Coronary artery (tissue), 2 donors: ENCODE measurements at regions not wholly inside any gene's neighbourhood (a gene's known extent, or its start where the extent isn't known, plus 50 kb on each side); places are given as distances from the start of the nearest gene placed in this dataset.
"Not testable (repeated sequence)": the region's sequence is repeated elsewhere in the genome, so short reads cannot be mapped to it uniquely, and the experiment has no call there.

Source experiments
- DNase-seq: peaks from one replicate; pipeline ENCODE4 v3.0.0-alpha.2; 2017; ENCODE audit warnings: low spot score
- H3K27ac ChIP-seq, 2 donors: fragments of 200-600 bp; sonication (generic); one replicate each; pipeline ENCODE4 v1.5.1; 2016 to 2019
- H3K4me3 ChIP-seq: fragments of 200-600 bp; sonication (generic); 2 replicates; pipeline ENCODE4 v1.5.1; 2016; ENCODE audit warnings: mild to moderate bottlenecking, moderate library complexity
- TF ChIP-seq, protein P1 (sequence below): fragments of 200-600 bp; sonication (generic); IDR thresholded peaks from one replicate; pipeline ENCODE4 v1.5.1; 2019; ENCODE audit warnings: antibody characterized with exemption

DNA sequence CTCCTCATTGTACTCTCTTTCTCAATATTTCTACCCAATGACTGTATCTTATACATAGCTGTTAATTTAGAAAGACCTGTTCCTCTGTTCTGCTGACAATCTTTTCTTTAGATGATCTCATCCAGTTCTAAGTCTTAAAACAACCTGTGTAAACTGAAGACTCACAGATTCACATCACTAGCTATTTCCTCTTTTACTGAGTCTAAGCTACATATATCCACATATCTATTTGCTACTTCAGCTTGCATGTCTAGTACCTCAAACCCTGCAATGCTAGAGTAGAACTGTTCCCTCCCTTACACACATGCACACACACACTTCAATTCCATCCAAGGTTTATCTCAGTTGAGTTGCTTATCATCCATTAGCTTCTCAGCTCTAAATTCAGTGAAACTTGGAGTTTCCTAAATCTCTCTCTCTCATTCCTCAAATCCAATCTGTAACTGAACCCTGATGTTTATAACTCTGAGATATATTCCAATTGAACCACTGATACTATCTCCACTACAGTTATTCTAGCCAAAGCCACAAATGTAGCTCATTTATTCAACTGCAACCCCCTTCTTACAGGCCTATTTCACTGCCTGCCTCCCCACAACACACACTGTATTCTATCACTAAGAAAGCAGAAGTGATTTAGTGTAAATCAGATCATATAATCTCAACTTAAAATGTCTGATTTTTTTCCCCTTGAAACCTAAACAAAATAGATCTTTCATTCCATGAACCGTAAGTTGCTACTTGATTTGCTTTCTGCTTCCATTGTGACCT is 1036.8 kb upstream of the POT1 start:
- DNase-seq, result no peak
- Histone ChIP-seq H3K27ac (no peak overlapping the region), H3K4me3 (no peak overlapping the region)
- TF ChIP-seq, protein P1, sequence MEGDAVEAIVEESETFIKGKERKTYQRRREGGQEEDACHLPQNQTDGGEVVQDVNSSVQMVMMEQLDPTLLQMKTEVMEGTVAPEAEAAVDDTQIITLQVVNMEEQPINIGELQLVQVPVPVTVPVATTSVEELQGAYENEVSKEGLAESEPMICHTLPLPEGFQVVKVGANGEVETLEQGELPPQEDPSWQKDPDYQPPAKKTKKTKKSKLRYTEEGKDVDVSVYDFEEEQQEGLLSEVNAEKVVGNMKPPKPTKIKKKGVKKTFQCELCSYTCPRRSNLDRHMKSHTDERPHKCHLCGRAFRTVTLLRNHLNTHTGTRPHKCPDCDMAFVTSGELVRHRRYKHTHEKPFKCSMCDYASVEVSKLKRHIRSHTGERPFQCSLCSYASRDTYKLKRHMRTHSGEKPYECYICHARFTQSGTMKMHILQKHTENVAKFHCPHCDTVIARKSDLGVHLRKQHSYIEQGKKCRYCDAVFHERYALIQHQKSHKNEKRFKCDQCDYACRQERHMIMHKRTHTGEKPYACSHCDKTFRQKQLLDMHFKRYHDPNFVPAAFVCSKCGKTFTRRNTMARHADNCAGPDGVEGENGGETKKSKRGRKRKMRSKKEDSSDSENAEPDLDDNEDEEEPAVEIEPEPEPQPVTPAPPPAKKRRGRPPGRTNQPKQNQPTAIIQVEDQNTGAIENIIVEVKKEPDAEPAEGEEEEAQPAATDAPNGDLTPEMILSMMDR, result no peak

DNA sequence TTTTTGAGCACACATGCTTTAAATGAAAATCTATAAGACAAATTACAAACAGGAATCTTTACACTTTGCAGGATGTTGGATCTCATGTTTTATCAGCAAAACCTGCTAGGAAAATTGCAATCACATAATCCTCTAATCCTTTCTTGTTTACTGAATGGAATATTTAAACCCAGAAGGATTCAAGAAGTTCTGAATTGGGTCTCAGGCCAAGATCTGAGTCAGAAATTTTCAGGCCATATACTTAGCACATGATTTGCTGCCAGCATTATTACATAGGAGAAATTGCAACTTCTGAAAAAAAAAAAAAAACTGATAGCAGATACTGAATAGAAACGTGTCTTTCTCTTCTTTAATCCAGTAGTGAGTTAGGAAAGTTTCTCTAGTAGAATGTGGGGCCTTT is 1005.3 kb upstream of the POT1 start:
- TF ChIP-seq, protein P1, result no peak
- no peak for DNase-seq
- no peak overlapping the region for H3K27ac ChIP-seq
- no peak overlapping the region for H3K4me3 ChIP-seq

DNA sequence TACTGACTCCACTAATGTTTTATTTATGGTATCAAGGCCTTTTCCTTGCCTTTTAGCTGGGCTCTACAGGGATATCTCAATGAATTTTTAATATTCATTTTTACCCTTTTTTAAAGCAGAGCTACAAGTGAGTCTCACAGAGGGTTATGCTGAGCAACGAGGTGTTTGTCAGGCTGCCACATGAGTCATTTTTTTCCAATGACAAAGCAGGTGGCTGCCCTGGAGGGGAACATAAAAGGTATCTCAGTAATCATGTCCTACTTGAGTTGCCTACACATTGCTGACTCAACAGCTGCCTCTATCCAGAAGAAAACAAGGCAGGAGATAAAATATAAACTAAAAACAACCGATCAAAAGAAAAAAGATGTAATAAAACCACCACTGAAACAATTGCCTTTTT is 1004.9 kb upstream of the POT1 start:
- DNase-seq, result no peak
- TF ChIP-seq, protein P1, result no peak

DNA sequence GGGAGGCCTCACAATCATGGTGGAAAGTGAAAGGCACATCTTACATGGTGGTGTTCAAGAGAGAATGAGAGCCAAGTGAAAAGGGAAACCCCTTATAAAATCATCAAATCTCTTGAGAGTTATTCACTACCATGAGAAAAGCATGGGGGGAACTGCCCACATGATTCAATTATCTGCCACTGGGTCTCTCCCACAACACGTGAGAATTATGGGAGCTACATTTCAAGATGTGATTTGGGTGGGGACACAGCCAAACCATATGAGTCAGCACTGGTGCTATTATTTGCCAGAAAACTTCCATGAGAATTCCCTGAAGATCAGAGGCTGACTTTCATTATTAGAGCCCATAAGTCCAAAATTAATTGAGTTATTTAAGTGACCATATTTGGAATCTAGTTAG is 1001.2 kb upstream of the POT1 start:
- no peak overlapping the region for H3K27ac ChIP-seq
- H3K4me3 ChIP-seq, result no peak overlapping the region
- no peak for DNase-seq
- TF ChIP-seq, protein P1, result no peak

More for the DNA sequence above, 1004.9 kb upstream of the POT1 start:
- H3K4me3 ChIP-seq, result no peak overlapping the region
- H3K27ac ChIP-seq, result no peak overlapping the region

DNA sequence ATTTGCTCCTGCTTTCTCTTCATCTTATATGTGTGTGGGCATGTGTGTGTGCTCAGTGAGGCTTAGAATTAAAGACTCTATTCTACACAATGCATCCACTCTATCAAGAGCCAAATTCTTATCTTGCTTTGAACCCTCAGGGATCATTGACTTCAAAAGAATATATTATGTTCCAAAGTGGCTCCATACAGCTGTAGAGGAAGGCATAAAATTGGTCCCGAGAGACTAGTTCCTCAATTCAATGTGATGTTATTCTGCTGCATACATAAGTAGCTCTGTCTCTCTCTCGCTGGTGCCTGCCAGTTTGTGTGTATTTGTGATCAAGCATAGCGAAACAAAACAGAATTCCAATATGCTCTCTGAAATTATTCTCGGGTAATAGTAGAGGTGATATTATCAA is 997.9 kb upstream of the POT1 start:
- no peak overlapping the region for H3K27ac ChIP-seq
- DNase-seq, result no peak
- TF ChIP-seq, protein P1, result no peak
- H3K4me3 ChIP-seq, result no peak overlapping the region

DNA sequence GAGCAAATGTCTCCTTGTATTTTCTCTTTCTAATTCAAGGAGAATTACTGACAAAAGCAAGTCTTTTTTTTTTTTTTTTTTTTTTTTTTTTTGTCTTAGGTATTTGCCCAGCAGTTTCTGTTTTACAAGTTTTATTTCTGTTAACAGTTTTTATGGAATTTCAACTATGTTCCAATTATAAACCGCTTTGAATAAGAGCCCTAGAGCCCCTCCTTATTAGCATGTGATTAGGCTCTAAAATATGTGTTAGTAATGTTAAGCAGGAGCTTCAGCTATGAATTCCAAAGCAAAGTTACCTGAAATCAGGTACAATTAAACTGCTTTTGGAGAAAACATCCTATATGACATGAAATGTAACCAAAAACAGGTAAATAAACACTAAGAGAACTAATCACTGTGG is 997.0 kb upstream of the POT1 start:
- no peak for DNase-seq
- TF ChIP-seq, protein P1, result no peak
- Histone ChIP-seq H3K27ac (no peak overlapping the region), H3K4me3 (no peak overlapping the region)

DNA sequence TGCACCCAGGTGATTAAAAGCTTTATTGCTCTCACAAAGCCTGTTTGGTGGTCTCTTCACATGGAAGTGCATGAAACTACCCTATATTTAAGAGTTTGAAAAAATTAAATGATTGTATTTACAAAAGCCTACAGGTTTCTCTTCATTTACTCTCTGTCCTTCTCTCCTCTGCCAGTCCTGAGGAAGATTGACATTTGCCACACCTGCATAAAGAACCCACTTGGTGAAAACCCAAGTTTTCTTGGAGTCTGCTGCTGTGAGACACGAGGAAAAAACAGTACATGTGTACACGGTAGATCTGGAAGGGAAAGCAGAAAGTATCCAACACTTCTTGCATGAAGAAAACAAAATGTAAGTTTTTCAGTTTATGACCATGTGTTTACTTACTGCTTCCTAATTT is 994.4 kb upstream of the POT1 start:
- Histone ChIP-seq H3K4me3 (no peak overlapping the region), H3K27ac (no peak overlapping the region)
- TF ChIP-seq, protein P1, result no peak
- no peak for DNase-seq

DNA sequence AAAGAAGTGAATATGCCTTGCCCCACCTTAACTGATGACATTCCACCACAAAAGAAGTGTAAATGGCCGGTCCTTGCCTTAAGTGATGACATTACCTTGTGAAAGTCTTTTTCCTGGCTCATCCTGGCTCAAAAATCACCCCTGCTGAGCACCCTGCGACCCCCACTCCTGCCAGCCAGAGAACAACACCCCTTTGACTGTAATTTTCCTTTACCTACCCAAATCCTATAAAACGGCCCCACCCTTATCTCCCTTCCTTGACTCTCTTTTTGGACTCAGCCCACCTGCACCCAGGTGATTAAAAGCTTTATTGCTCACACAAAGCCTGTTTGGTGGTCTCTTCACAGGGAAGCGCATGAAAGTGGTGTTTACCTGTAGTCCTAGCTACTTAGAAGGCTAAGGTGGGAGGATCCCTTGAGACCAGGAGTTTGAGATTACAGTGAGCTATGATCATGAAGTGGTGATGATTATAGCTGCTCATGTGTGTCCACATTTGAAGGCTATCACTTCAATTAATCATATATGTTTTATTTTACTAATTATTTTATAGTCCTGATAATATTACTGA is 985.8 kb upstream of the POT1 start:
- H3K4me3 ChIP-seq, DNase-seq, H3K27ac ChIP-seq: not testable (repeated sequence)
